Left ventricle myocardium inferior (tissue), 1 donor: ENCODE measurements at regions not wholly inside any gene's neighbourhood (a gene's known extent, or its start where the extent isn't known, plus 50 kb on each side); places are given as distances from the start of the nearest gene placed in this dataset.

Source experiments
- DNase-seq: peaks from one replicate; pipeline ENCODE4 v3.0.0-alpha.2; 2020
- H3K27ac ChIP-seq: fragments of 200-600 bp; replicated peaks from 2 replicates; pipeline ENCODE4 v1.8.0; 2021
- H3K27me3 ChIP-seq: fragments of 200-600 bp; 2 replicates; pipeline ENCODE4 v1.8.0; 2021; ENCODE audit warnings: low read depth
- H3K36me3 ChIP-seq: fragments of 200-600 bp; 2 replicates; pipeline ENCODE4 v1.8.0; 2021
- H3K4me1 ChIP-seq: fragments of 200-600 bp; 2 replicates; pipeline ENCODE4 v1.8.0; 2021
- H3K4me3 ChIP-seq: fragments of 200-600 bp; 2 replicates; pipeline ENCODE4 v1.8.0; 2021; ENCODE audit warnings: mild to moderate bottlenecking, moderate library complexity
- H3K9me3 ChIP-seq: fragments of 200-600 bp; replicated peaks from 2 replicates; pipeline ENCODE4 v1.8.0; 2021
- CTCF ChIP-seq: fragments of 200-600 bp; IDR thresholded peaks from 2 replicates; pipeline ENCODE4 v1.8.0; 2021; ENCODE audit warnings: antibody characterized with exemption, mild to moderate bottlenecking, borderline replicate concordance
- intact Hi-C: fragments of 100-400 bp; cut with micrococcal nuclease; formaldehyde crosslinking; loops from one replicate; pipeline ENCODE4 v1.11.0; 2022
- donor health status: DM: no; HTN: yes; CAD: no; lungs with severe emphysema.

GRCh38 chr7:56188823-56189346, 72.7 kb upstream of the NUPR2 start:
- no peak overlapping the region for H3K4me3 ChIP-seq
- H3K4me1 ChIP-seq: no peaks in the 10 kb centered on the region
- intact Hi-C loops: no loop called here
- no peaks in the 10 kb centered on the region for H3K36me3 ChIP-seq
- no peak overlapping the region for H3K27ac ChIP-seq
- no peak for DNase-seq
- peaks cover 48% of the 10 kb centered on the region for H3K27me3 ChIP-seq
- TF ChIP-seq CTCF: no peak
- no peaks in the 10 kb centered on the region for H3K9me3 ChIP-seq

GRCh38 chr7:56188376-56188775, 72.2 kb upstream of the NUPR2 start:
- no peak for TF ChIP-seq CTCF
- Histone ChIP-seq H3K27ac (no peak overlapping the region), H3K27me3 (peaks cover 46% of the 10 kb centered on the region), H3K4me3 (no peak overlapping the region), H3K4me1 (no peaks in the 10 kb centered on the region), H3K9me3 (no peaks in the 10 kb centered on the region), H3K36me3 (no peaks in the 10 kb centered on the region)
- intact Hi-C loops: no loop called here
- no peak for DNase-seq

- H3K36me3 ChIP-seq: no peaks in the 10 kb centered on the region
- no peaks in the 10 kb centered on the region for H3K9me3 ChIP-seq
- TF ChIP-seq CTCF: no peak
- intact Hi-C loops: no loop called here
- H3K4me3 ChIP-seq: no peak overlapping the region
- no peak overlapping the region for H3K27ac ChIP-seq
- H3K4me1 ChIP-seq: peaks cover 3% of the 10 kb centered on the region
- H3K27me3 ChIP-seq: peaks cover 53% of the 10 kb centered on the region
- DNase-seq: no peak
Observed at GRCh38 chr7:56181010-56181409, 64.8 kb upstream of the NUPR2 start.

- H3K4me1 ChIP-seq: peaks cover 16% of the 10 kb centered on the region
- peak overlapping the region; percentile 65 for H3K4me3 ChIP-seq
- DNase-seq: no peak
- no peak overlapping the region for H3K27ac ChIP-seq
- no peak for TF ChIP-seq CTCF
- no peaks in the 10 kb centered on the region for H3K36me3 ChIP-seq
- intact Hi-C loops: no loop called here
- H3K27me3 ChIP-seq: peaks cover 68% of the 10 kb centered on the region
- no peaks in the 10 kb centered on the region for H3K9me3 ChIP-seq
Observed at GRCh38 chr7:56175771-56176170, 59.6 kb upstream of the NUPR2 start.

- intact Hi-C loops: no loop called here
- peaks cover 64% of the 10 kb centered on the region for H3K27me3 ChIP-seq
- peaks cover 16% of the 10 kb centered on the region for H3K4me1 ChIP-seq
- H3K27ac ChIP-seq: no peak overlapping the region
- H3K36me3 ChIP-seq: no peaks in the 10 kb centered on the region
- TF ChIP-seq CTCF: no peak
- no peaks in the 10 kb centered on the region for H3K9me3 ChIP-seq
- peak overlapping the region; percentile 65 for H3K4me3 ChIP-seq
- DNase-seq: peak; percentile 28
Observed at GRCh38 chr7:56174875-56175760, 58.9 kb upstream of the NUPR2 start.
